G401 (cell line): ENCODE measurements at regions not wholly inside any gene's neighbourhood (a gene's known extent, or its start where the extent isn't known, plus 50 kb on each side); places are given as distances from the start of the nearest gene placed in this dataset.

Experiments used
- DNase-seq: peaks from one replicate; pipeline ENCODE4 v3.0.0-alpha.2; 2015; ENCODE audit warnings: low spot score
- in situ Hi-C: cut with HindIII; loops from 2 replicates; pipeline ENCODE4 v1.10.0; 2016; ENCODE audit warnings: low sequenced_read_pairs, mixed read lengths

DNA sequence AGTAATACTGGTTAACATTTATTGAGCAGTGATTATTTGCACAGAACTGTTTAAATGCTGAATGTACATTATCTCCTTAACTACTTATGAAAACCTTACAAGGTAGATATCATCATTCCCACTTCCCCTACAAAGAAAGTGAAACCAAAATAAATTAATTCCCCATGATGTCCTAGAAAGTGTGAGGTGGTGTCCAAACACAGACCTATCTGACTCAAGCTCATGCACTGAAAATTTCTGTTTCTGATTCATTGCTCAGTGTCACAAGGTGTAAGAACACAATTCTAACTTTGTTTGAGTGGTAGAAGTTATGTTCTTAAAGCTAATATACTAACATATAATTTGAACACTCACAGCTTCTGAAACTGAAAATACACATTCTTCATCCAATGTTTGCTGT lies 178.7 kb downstream of the MRPL39 start:
- in situ Hi-C loops: no loop called here
- DNase-seq: no peak

DNA sequence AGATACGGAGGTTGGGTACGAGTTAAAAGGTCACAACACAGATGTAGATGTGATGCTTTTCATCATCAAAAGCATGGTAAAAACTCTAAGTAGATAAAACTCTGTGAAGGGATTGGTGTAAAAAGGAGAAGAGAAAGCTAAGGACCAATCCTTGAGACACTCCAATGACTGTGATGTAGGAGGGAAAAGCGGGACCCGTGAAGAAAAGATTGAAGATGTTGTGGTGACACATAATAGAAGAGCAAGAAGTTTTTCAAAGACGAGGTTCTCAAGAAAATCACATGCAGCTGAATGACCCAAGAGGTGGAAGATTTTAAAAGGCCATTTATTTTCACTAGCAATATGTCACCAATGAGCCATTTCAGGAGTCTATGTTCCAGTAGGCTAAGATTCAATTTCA lies 179.5 kb downstream of the MRPL39 start:
- in situ Hi-C loops: no loop called here
- DNase-seq: no peak

DNA sequence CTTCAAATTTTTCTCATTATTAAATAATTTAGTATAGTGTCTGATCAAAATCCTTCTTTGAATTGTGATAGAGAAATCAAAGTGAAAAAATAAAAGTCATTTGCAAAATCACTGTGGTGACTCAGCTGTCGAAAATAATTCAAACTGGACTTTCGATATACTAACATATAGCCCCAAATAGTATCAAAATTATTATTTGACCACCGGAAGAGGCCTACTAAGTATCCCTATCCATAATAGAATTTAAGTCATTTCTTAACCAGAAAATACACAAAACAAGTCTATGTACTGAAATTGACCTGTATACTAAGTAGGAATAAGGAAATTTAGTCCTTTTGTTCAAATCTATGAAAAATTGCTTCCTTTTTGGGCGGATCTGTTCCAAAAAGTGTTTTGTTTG lies 180.7 kb downstream of the MRPL39 start:
- DNase-seq: no peak
- in situ Hi-C loops: no loop called here

DNA sequence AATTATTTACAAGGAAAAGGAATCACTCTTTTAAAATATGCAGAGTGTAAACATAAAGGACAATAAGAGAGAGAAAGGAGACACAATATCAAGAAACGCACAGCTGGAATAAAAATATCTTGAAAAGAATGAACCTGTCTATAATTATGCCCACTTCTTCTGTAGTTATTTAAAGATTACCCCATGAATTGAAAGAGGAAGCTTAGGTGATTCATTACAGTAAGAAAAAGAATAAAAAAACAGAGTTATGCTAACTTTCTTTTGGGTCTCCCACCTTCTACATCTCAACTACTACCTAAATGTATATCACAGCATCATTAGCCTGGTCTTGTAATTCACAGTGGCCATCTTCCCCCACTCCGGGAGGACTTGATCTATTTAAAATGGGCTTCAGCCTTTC lies 182.1 kb downstream of the MRPL39 start:
- no peak for DNase-seq
- in situ Hi-C loops: no loop called here

DNA sequence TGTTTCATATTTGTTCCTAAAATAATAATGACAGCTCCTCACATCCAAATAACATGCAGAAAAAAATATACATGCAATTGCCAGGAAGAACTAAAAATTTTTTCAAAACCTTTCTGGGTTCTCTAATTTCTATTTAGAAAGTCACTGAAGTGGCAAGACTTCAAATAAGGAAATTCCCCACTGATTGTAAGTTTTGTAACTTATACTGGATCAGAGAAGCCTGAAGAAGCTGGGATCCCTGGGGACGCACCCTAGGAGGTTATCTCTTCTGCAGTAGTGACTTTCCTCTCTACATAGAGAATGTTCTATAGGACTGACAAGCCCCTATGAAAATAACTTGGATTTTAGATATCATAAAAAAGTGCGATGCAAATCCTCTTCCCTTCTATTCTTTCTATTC lies 182.6 kb downstream of the MRPL39 start:
- no peak for DNase-seq
- in situ Hi-C loops: no loop called here

DNA sequence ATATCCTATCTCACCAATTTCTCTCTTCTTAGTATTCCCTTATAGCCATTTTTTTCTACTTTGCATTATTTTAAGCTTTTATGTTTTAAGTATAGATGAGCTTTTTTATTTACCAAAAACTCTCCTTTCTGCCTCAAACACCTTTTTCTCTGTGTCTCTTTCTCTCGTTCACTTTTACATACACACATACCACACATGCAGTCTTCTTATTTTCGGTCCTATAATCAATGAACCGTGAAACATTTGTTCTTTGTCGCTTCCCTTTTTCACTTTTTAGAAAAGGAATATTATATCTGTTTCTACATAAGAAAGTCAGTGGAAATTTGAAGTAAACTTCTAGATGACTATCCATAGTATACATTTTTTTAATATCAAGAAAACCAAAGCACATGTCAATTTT lies 183.2 kb downstream of the MRPL39 start:
- in situ Hi-C loops: no loop called here
- no peak for DNase-seq

DNA sequence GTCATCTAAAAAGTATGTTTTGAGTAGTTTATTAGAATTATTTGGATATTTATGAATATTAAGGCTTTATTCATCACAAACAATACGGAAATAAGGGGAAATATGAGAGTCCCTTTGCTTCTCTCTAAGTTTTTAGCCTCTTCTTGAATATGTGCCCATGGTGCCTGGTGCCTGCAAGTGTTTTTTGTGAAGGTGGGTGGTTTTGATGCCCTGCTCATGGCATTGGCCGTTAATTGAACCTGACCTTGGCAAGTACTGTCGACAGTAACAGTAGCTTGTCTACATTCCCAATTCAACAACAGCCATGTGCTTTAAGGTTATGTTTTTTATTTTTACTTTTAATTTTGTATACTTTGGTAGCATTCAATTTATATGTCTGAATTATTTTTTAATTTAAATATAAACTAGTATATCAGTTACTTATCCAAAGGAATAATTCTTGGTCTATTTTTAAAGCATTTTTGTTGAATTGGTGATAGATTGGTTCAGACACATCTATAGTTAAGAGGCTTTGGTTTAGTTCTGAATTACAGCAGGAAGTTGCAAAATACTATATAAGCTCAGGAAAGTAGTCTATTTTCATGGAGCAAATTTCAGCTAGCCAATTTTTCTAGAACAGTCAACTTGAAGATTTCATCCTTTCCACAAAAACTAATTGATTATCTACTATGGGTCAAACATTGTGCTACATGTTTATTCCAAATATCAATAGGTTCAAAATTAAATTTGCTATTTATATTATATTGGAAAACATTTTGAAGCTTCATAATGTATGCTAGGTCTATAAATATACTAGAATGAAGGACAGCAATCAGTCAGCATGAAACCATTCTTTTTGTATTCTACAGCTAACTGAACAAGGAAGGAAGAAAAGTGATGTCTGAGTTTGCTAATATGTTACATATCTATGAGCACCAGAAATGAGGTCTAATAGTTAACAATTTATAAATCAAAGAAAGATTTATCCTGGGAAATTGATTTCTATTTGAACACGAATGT lies 184.4 kb downstream of the MRPL39 start:
- no peak for DNase-seq
- in situ Hi-C loops: no loop called here

DNA sequence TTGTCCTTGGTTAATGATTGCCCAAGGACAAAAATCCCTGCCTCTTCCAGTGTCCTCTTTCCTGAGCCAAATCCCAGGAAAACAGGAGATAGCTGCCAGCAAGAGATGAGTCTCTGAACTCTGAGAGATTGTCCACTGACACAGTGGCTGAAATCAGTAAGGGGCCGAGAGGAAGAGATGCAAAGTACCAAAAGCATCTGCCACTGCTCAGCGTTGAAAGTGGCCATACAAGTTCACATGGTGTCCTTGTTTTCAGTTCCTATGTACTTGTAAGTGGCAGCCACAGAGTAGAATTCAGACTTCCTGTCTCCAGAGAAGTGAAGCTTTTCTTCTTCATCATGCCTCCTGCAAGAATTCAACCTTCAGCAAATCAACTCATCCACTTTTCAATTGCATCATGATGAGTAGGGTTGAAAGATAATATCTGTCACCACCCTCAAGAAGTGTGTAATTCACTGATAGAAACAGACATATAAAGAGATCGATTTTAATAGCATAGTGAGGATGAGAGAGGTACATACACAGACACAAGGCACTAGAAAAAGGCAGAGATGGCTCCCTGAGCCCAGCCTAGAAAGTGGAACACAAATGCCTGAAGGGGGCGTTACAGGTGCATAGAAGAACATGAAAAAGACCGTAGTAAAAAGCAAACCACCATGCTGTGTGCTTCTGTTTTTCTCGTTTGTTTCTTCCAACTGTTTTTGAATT lies 185.8 kb downstream of the MRPL39 start:
- no peak for DNase-seq
- in situ Hi-C loops: no loop called here

DNA sequence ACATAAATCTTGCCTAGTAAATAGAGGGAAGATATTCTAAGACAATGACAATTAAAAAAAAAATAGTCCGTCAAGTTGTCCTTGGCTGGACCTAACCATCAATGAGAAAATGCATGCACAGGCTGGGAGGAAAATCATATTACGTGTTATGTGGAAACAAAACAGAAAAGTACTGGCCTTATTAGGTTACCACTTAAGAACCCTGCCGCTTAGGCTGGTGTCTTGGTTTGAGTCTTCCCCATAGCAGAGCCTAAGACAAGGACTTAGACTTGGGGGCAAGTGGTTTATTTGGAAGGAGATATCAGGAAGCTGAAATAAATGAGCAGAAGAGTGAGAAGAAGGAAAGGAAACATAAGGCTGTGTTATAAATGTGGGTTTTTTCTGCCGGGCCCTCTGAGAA lies 186.4 kb downstream of the MRPL39 start:
- DNase-seq: no peak
- in situ Hi-C loops: no loop called here

DNA sequence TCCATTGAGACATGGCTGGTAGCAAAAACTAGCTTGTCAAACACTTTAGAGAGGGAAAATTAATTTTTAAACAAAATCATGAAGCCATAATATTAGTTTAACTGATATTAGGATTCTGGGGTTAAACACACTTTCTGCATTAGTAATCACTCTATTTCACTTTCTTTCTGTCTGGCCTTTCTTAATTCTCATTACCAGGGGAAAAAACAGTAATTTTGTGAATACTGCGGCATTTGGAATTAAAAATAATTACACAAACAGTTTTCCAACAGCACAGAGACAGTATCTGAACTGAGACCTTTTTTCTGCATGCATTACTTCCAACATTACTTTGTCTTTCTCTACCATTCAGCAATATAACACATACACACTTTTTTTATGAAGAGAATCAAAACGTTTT lies 190.6 kb downstream of the MRPL39 start:
- in situ Hi-C loops: no loop called here
- DNase-seq: no peak

DNA sequence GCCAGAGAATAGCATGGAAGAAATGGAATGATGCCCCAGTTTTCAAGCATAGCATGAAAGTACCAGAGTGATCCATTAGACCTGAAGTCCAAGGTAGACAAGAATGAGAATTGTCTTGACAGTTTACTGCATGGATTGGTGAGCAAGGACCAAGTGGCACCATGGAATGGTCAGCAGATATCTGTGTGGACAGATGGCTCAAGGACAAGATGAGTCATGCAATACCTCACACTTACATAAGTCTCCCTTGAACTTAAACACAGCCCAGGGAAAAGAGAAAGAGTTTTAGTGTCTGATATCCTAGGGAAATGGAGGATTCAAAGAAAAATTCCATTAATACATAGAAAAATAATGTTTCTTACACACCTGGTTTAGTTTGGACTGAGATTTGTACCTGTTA lies 195.2 kb downstream of the MRPL39 start:
- no peak for DNase-seq
- in situ Hi-C loops: no loop called here

DNA sequence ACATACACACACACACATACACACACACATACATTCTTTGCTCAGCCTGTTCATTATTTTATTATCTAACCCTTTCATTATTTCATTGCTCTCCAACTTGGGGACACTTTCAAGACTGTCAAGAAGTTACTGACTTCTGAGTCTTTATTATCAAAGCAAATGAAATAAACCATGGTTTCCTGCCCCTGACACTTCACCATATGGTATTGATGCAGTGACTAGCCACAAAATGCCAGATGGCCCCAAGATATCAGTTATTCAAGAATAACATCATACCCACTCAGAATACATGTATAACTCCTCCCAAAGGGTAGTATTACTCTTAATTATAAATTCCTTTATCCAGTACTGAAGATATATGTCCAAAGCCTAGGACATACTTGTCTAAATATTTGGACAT lies 197.3 kb downstream of the MRPL39 start:
- in situ Hi-C loops: no loop called here
- no peak for DNase-seq

DNA sequence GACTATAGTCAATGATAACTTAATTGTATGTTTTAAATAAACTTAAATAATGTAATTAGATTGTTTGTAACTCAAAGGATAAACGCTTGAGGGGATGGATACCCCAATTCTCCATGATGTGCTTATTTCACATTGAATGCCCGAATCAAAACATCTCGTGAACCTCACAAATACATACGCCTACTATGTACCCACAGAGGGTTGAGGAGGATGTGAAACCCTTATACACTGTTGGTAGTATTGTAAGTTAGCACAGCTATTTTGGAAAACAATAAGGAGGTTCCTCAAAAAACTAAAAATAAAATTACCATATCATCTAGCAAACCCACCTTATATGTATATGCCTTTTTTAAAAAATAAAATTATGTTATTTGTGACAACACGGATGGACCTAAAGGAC lies 198.6 kb downstream of the MRPL39 start:
- in situ Hi-C loops: no loop called here

DNA sequence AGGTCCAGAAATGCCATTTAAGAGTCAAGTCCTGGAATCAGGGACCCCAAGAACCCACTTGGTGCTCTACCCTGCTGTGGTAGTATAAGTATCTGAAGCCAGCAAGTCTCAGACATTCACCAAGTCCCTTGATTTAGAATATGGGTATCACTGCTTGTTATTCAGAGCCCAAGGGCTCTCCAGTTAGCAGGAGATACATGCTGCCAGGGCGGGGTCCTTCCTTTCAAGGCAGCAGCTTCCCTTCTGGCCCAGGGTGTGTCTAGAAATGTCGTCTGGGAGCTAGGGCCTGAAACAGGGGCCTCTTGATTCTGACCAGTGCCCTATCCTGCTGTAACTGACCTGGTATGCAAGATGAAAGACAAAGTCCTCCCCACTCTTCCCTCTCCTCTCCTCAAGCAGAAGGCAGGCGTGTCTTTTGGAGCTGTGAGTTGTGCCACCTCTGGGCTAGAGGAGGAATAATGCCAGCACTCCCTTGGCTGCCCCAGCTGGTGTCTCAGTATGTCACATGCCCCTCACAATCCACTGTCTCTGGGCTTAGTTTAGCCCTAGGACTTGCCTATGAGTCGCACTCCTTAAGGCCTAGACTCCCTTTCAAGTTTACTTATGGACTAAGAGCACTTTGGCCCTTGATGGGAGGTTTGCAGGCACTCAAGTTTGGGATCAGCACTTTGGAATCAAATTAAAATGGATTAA lies 200.2 kb downstream of the MRPL39 start:
- DNase-seq: no peak
- in situ Hi-C loops: no loop called here

More for the DNA sequence above, 198.6 kb downstream of the MRPL39 start:
- no peak for DNase-seq

DNA sequence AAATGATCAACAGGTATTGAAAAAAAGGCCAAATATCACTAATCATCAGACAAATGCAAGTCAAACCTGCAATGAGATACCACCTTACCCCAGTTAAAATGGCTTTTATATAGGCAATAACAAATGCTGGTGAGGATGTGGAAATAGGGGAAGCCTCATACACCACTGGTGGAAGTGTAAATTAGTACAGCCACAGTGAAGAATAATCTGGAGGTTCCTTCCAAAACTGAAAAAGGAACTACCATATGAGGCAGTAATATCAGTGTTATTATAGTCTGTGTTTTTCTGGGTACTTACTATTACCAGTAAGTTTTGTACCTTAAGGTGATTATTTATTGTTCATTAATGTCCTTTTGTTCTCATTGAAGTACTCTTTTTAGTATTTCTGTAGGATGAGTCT lies 201.3 kb downstream of the MRPL39 start:
- no peak for DNase-seq
- in situ Hi-C loops: no loop called here

DNA sequence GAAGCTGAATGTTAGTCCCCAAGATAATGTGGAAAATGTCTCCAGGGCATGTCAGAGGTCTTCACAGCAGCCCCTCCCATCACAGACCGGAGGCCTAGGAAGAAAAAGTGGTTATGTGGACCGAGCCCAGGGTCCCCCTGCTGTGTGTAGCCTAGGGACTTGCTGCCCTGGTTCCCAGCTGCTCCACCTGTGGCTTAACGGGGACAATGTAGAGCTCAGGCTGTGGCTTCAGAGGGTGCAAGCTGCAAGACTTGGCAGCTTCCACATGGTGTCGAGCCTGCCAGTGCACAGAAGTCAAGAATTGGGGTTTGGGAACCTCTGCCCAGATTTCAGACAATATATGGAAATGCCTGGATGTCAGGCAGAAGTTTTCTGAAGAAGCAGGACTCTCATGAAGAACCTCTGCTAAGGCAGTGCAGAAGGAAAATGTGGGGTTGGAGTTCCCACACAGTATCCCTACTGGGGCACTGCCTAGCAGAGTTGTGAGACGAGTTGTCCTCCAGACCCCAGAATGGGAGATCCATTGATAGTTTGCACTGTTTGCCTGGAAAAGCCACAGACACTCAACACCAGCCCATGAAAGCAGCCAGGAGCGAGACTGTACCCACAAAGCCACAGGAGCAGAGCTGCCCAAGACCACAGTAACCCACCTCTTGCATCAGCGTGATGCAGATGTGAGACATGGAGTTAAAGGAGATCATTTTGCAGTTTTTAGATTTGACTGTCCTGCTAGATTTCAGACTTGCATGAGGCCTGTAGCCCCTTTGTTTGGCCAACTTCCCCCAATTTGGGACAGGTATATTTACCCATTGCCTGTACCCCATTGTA lies 204.9 kb downstream of the MRPL39 start:
- DNase-seq: no peak
- in situ Hi-C loops: no loop called here

DNA sequence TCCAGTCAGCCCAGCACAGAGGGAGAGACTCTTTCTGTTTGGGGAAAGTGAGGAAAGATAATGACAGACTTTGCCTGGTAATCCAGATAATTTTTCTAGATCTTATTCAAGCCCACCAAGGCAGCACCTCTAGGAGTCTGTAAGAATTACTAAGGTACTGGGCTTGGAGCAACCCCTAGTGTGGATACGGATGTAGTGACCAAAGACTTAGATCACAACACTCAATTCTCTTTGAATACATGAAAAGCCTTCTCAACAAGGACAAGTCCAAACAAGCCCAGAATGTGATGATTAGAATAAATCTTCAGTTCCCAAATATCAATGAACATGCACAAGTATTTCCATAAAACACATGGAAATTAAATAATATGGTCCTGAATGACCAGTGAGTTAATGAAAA lies 206.9 kb downstream of the MRPL39 start:
- in situ Hi-C loops: no loop called here
- DNase-seq: no peak

DNA sequence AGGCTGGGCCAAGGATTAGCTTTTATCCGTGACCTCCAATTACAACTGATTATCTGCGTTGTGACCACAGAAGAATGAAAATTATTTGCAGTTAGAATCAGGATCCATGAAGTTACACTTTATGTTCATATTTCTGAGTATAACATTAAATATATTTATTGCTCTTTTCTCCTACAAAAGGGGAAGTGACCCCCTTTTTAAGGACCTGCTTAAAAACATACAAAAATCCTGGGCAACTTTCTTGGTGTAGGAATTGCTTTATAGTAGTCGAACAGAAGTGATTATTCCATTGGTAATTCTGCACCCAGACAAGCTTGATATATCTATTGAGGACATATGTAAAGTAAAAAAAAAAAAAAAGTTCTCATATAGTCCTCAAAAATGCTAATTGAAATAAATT lies 208.7 kb downstream of the MRPL39 start:
- DNase-seq: no peak
- in situ Hi-C loops: no loop called here

DNA sequence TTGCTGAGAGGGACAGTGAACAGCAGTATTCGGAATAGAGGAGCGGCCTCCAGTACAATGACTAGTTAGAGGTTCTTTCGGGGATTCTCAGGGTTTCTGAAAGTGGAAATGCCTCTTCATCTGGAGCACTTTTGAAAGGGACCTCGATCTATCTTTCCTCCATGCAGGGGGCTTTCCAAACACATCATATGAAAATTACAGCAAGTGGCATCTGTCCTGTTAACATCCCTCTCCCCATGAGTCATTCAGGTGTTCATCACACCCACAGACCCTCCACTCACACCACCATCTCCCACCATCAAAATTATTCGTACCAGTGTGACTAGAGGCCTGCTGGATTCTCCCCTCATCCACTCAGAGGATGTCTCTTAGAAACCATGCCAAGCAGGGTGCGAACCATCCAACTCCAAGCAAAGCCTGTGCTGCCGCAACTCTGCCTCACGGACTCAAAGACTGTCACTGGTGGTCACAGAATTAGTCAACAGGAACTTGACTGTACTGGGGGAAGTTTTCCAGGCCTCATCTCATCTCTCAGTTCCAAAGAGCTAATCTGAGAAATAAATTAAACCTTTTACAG lies 211.1 kb downstream of the MRPL39 start:
- in situ Hi-C loops: no loop called here
- DNase-seq: no peak
